ENCODE measurements at regions not wholly inside any gene's neighbourhood (a gene's known extent, or its start where the extent isn't known, plus 50 kb on each side); places are given as distances from the start of the nearest gene placed in this dataset.

GRCh38 chr2:198219292-198219691 is 414.9 kb downstream of the PLCL1 start:
- Histone ChIP-seq H3K36me3 (no peaks in the 10 kb centered on the region), H3K27me3 (replicated peaks; ENCODE audit: insufficient read depth) (no peaks in the 10 kb centered on the region), H3K9me3 (no peaks in the 10 kb centered on the region), H3K4me1 (ENCODE audit: control insufficient read depth in 1 of 2, low read depth in 2 of 2) (no peaks in the 10 kb centered on the region), H3K4me3 (no peak overlapping the region), H3K27ac (no peak overlapping the region)
- DNase-seq (ENCODE audit: low spot score) (no peak), ATAC-seq (ENCODE audit: insufficient number of reproducible peaks, low FRiP score, low read depth) (no peak)
- TF ChIP-seq CTCF (IDR thresholded peaks at IDR 0.05) = no peak

- ATAC-seq (ENCODE audit: insufficient number of reproducible peaks, low FRiP score, low read depth) = no peak
- H3K27ac ChIP-seq = no peak overlapping the region
These were observed 409.8 kb downstream of the PLCL1 start for GRCh38 chr2:198214114-198214596.

GRCh38 chr2:198213253-198213652 is 408.9 kb downstream of the PLCL1 start:
- H3K4me1 ChIP-seq (ENCODE audit: control insufficient read depth in 1 of 2, low read depth in 2 of 2) = no peaks in the 10 kb centered on the region
- H3K27me3 ChIP-seq (replicated peaks; ENCODE audit: insufficient read depth) = no peaks in the 10 kb centered on the region
- TF ChIP-seq CTCF (IDR thresholded peaks at IDR 0.05) = no peak
- no peaks in the 10 kb centered on the region for H3K9me3 ChIP-seq
- DNase-seq (ENCODE audit: low spot score) (no peak), ATAC-seq (ENCODE audit: insufficient number of reproducible peaks, low FRiP score, low read depth) (no peak)
- no peaks in the 10 kb centered on the region for H3K36me3 ChIP-seq
- no peak overlapping the region for H3K4me3 ChIP-seq
- H3K27ac ChIP-seq = no peak overlapping the region

More at GRCh38 chr2:198214114-198214596, 409.8 kb downstream of the PLCL1 start:
- no peaks in the 10 kb centered on the region for H3K4me1 ChIP-seq (ENCODE audit: control insufficient read depth in 1 of 2, low read depth in 2 of 2)
- no peaks in the 10 kb centered on the region for H3K9me3 ChIP-seq
- DNase-seq (ENCODE audit: low spot score) = no peak
- TF ChIP-seq CTCF (IDR thresholded peaks at IDR 0.05) = no peak
- H3K4me3 ChIP-seq = no peak overlapping the region
- no peaks in the 10 kb centered on the region for H3K36me3 ChIP-seq
- no peaks in the 10 kb centered on the region for H3K27me3 ChIP-seq (replicated peaks; ENCODE audit: insufficient read depth)

GRCh38 chr2:198211706-198212105 is 407.3 kb downstream of the PLCL1 start:
- Histone ChIP-seq H3K4me3 (no peak overlapping the region), H3K27me3 (replicated peaks; ENCODE audit: insufficient read depth) (no peaks in the 10 kb centered on the region), H3K9me3 (no peaks in the 10 kb centered on the region), H3K36me3 (no peaks in the 10 kb centered on the region), H3K27ac (no peak overlapping the region), H3K4me1 (ENCODE audit: control insufficient read depth in 1 of 2, low read depth in 2 of 2) (no peaks in the 10 kb centered on the region)
- DNase-seq (ENCODE audit: low spot score) (no peak), ATAC-seq (ENCODE audit: insufficient number of reproducible peaks, low FRiP score, low read depth) (no peak)
- no peak for TF ChIP-seq CTCF (IDR thresholded peaks at IDR 0.05)

GRCh38 chr2:198203336-198204069 is 399.1 kb downstream of the PLCL1 start:
- no peaks in the 10 kb centered on the region for H3K4me1 ChIP-seq (ENCODE audit: control insufficient read depth in 1 of 2, low read depth in 2 of 2)
- TF ChIP-seq CTCF (IDR thresholded peaks at IDR 0.05) = no peak
- H3K9me3 ChIP-seq = no peaks in the 10 kb centered on the region
- H3K27me3 ChIP-seq (replicated peaks; ENCODE audit: insufficient read depth) = no peaks in the 10 kb centered on the region
- H3K36me3 ChIP-seq = no peaks in the 10 kb centered on the region
- no peak overlapping the region for H3K27ac ChIP-seq
- no peak overlapping the region for H3K4me3 ChIP-seq
- no peak for DNase-seq (ENCODE audit: low spot score)
- ATAC-seq (ENCODE audit: insufficient number of reproducible peaks, low FRiP score, low read depth) = no peak
